ENCODE measurements at regions not wholly inside any gene's neighbourhood (a gene's known extent, or its start where the extent isn't known, plus 50 kb on each side); places are given as distances from the start of the nearest gene placed in this dataset.

- no peak overlapping the region for H3K4me3 ChIP-seq
- no peak for TF ChIP-seq CTCF (IDR thresholded peaks at IDR 0.05; ENCODE audit: control extremely low read depth, extremely low read depth)
- DNase-seq (no peak), ATAC-seq (ENCODE audit: insufficient read depth, low FRiP score) (no peak)
- H3K27me3 ChIP-seq (ENCODE audit: control insufficient read depth in 3 of 3, insufficient read depth in 3 of 3, low read length in 2 of 3): no peaks in the 10 kb centered on the region
- peaks cover 0 to 7% (median 0%) of the 10 kb centered on the region in 5 donors for H3K4me1 ChIP-seq (ENCODE audit: control insufficient read depth in 5 of 5, insufficient read depth in 5 of 5, low read length in 5 of 5)
- no peaks in the 10 kb centered on the region for H3K36me3 ChIP-seq (ENCODE audit: control insufficient read depth in 4 of 4, insufficient read depth in 4 of 4, low read length in 4 of 4)
- no peak overlapping the region for H3K9ac ChIP-seq (ENCODE audit: insufficient read depth in 1 of 2, low read length in 2 of 2)
- WGBS, 2 donors: 92 to 97% methylated on average over 3 of the region's 3 CpGs
- no peak overlapping the region for H3K27ac ChIP-seq (ENCODE audit: low read depth in 1 of 2, low read length in 1 of 2)
- peaks cover 0 to 6% (median 3%) of the 10 kb centered on the region in 4 donors for H3K9me3 ChIP-seq (ENCODE audit: control insufficient read depth in 4 of 4, insufficient read depth in 3 of 4, low read length in 3 of 4)
Measured at GRCh38 chr13:32887617-32888016, 128.6 kb upstream of the KL start.

- Histone ChIP-seq H3K27ac (ENCODE audit: low read depth in 1 of 2, low read length in 1 of 2) (no peak overlapping the region), H3K27me3 (ENCODE audit: control insufficient read depth in 3 of 3, insufficient read depth in 3 of 3, low read length in 2 of 3) (no peaks in the 10 kb centered on the region), H3K4me1 (ENCODE audit: control insufficient read depth in 5 of 5, insufficient read depth in 5 of 5, low read length in 5 of 5) (no peaks in the 10 kb centered on the region), H3K9me3 (ENCODE audit: control insufficient read depth in 4 of 4, insufficient read depth in 3 of 4, low read length in 3 of 4) (peaks cover 0 to 6% (median 3%) of the 10 kb centered on the region in 4 donors), H3K9ac (ENCODE audit: insufficient read depth in 1 of 2, low read length in 2 of 2) (no peak overlapping the region), H3K4me3 (no peak overlapping the region), H3K36me3 (ENCODE audit: control insufficient read depth in 4 of 4, insufficient read depth in 4 of 4, low read length in 4 of 4) (no peaks in the 10 kb centered on the region)
- TF ChIP-seq CTCF (IDR thresholded peaks at IDR 0.05; ENCODE audit: control extremely low read depth, extremely low read depth): no peak
- ATAC-seq (ENCODE audit: insufficient read depth, low FRiP score): no peak
- WGBS, 2 donors: 94% methylated on average over 6 of the region's 6 CpGs
- DNase-seq: no peak
Measured at GRCh38 chr13:32889986-32890565, 126.1 kb upstream of the KL start.

GRCh38 chr13:32893176-32893575, 123.0 kb upstream of the KL start:
- Histone ChIP-seq H3K36me3 (ENCODE audit: control insufficient read depth in 4 of 4, insufficient read depth in 4 of 4, low read length in 4 of 4) (no peaks in the 10 kb centered on the region), H3K4me1 (ENCODE audit: control insufficient read depth in 5 of 5, insufficient read depth in 5 of 5, low read length in 5 of 5) (no peaks in the 10 kb centered on the region), H3K27me3 (ENCODE audit: control insufficient read depth in 3 of 3, insufficient read depth in 3 of 3, low read length in 2 of 3) (no peaks in the 10 kb centered on the region), H3K9ac (ENCODE audit: insufficient read depth in 1 of 2, low read length in 2 of 2) (no peak overlapping the region), H3K9me3 (ENCODE audit: control insufficient read depth in 4 of 4, insufficient read depth in 3 of 4, low read length in 3 of 4) (peaks cover 0 to 2% (median 0%) of the 10 kb centered on the region in 4 donors), H3K27ac (ENCODE audit: low read depth in 1 of 2, low read length in 1 of 2) (no peak overlapping the region), H3K4me3 (no peak overlapping the region)
- no peak for TF ChIP-seq CTCF (IDR thresholded peaks at IDR 0.05; ENCODE audit: control extremely low read depth, extremely low read depth)
- ATAC-seq (ENCODE audit: insufficient read depth, low FRiP score) (no peak), DNase-seq (no peak)
- WGBS, 2 donors: 88 to 92% methylated on average over 6 of the region's 6 CpGs

DNA sequence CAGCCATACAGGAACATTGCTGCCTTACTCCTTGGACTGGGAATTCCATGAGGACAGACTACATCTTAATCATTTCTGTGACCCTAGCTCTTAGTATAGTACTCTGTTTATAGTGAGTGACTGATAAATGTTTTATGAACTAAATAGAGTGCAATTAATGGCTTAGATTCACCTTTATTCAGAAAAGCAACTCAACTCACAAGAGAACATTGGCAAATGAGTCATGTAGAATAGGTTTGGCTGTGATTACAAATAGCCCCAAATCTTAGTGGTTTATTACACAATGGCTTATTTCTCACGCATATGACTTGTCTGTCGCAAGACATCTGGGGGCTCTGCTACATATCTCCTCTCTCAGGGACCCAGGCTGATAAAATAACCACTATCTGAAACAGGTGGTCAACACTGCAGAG, 121.6 kb upstream of the KL start:
- no peaks in the 10 kb centered on the region for H3K36me3 ChIP-seq (ENCODE audit: control insufficient read depth in 4 of 4, insufficient read depth in 4 of 4, low read length in 4 of 4)
- no peak overlapping the region for H3K9ac ChIP-seq (ENCODE audit: insufficient read depth in 1 of 2, low read length in 2 of 2)
- H3K27me3 ChIP-seq (ENCODE audit: control insufficient read depth in 3 of 3, insufficient read depth in 3 of 3, low read length in 2 of 3): no peaks in the 10 kb centered on the region
- H3K4me1 ChIP-seq (ENCODE audit: control insufficient read depth in 5 of 5, insufficient read depth in 5 of 5, low read length in 5 of 5): no peaks in the 10 kb centered on the region
- WGBS, 2 donors: 34 to 53% methylated on average over 2 of the region's 2 CpGs
- no peaks in the 10 kb centered on the region for H3K9me3 ChIP-seq (ENCODE audit: control insufficient read depth in 4 of 4, insufficient read depth in 3 of 4, low read length in 3 of 4)
- TF ChIP-seq CTCF (IDR thresholded peaks at IDR 0.05; ENCODE audit: control extremely low read depth, extremely low read depth): no peak
- ATAC-seq (ENCODE audit: insufficient read depth, low FRiP score) (no peak), DNase-seq (no peak)
- no peak overlapping the region for H3K4me3 ChIP-seq
- H3K27ac ChIP-seq (ENCODE audit: low read depth in 1 of 2, low read length in 1 of 2): no peak overlapping the region
